MM.1S (cell line): ENCODE measurements at regions not wholly inside any gene's neighbourhood (a gene's known extent, or its start where the extent isn't known, plus 50 kb on each side); places are given as distances from the start of the nearest gene placed in this dataset.

Experiments used
- DNase-seq: peaks from one replicate; pipeline ENCODE4 v3.0.0-alpha.2; 2015
- H2AFZ ChIP-seq: fragments of 300-600 bp; sonication (generic); 2 replicates; pipeline ENCODE4 v1.6.0; 2016; ENCODE audit warnings: antibody characterized with exemption, low read length
- H3F3A ChIP-seq: fragments of 300-600 bp; sonication (generic); 2 replicates; pipeline ENCODE4 v1.6.1; 2016; ENCODE audit warnings: mild to moderate bottlenecking, antibody characterized with exemption, low read length, moderate library complexity, mixed read lengths; ENCODE audit not compliant: insufficient read depth
- H3K27ac ChIP-seq: fragments of 300-600 bp; sonication (generic); 2 replicates; pipeline ENCODE4 v1.5.1; 2016; ENCODE audit warnings: mild to moderate bottlenecking, low read length
- H3K27me3 ChIP-seq: fragments of 300-600 bp; sonication (generic); replicated peaks from 2 replicates; pipeline ENCODE4 v1.6.0; 2016; ENCODE audit warnings: low read length; ENCODE audit not compliant: insufficient read depth
- H3K36me3 ChIP-seq: fragments of 300-600 bp; sonication (generic); replicated peaks from 2 replicates; pipeline ENCODE4 v1.6.1; 2016; ENCODE audit warnings: mild to moderate bottlenecking, low read length, mixed read lengths; ENCODE audit not compliant: insufficient read depth
- H3K4me1 ChIP-seq: fragments of 300-600 bp; sonication (generic); 2 replicates; pipeline ENCODE4 v1.6.1; 2016; ENCODE audit warnings: low read length, mixed read lengths
- H3K4me2 ChIP-seq: fragments of 300-600 bp; sonication (generic); 2 replicates; pipeline ENCODE4 v1.6.0; 2016; ENCODE audit warnings: low read depth, low read length
- H3K4me3 ChIP-seq: fragments of 300-600 bp; sonication (generic); 2 replicates; pipeline ENCODE4 v1.5.1; 2016; ENCODE audit warnings: low read length, mixed read lengths
- H3K79me2 ChIP-seq: fragments of 300-600 bp; sonication (generic); 2 replicates; pipeline ENCODE4 v1.6.1; 2016; ENCODE audit warnings: mixed run types, low read length, mixed read lengths
- H3K9ac ChIP-seq: fragments of 300-600 bp; sonication (generic); 2 replicates; pipeline ENCODE4 v1.6.1; 2016; ENCODE audit warnings: low read length, mixed read lengths
- H3K9me2 ChIP-seq: fragments of 300-600 bp; sonication (generic); replicated peaks from 2 replicates; pipeline ENCODE4 v1.6.1; 2016; ENCODE audit warnings: mild to moderate bottlenecking, low read length, mixed read lengths; ENCODE audit not compliant: insufficient read depth
- H3K9me3 ChIP-seq: fragments of 300-600 bp; sonication (generic); replicated peaks from 2 replicates; pipeline ENCODE4 v1.6.1; 2016; ENCODE audit warnings: mild to moderate bottlenecking, low read length, mixed read lengths; ENCODE audit not compliant: insufficient read depth
- H4K20me1 ChIP-seq: fragments of 300-600 bp; sonication (generic); 2 replicates; pipeline ENCODE4 v1.6.1; 2016; ENCODE audit warnings: mild to moderate bottlenecking, low read length, moderate library complexity, mixed read lengths; ENCODE audit not compliant: insufficient read depth
- EZH2 ChIP-seq: fragments of 300-600 bp; sonication (generic); optimal IDR thresholded peaks from 2 replicates; pipeline ENCODE3; 2017; ENCODE audit warnings: low read depth, mild to moderate bottlenecking, antibody characterized with exemption, low read length, mixed read lengths
- EZH2phosphoT487 ChIP-seq: fragments of 300-600 bp; sonication (generic); IDR thresholded peaks from 2 replicates; pipeline ENCODE4 v1.6.1; 2018; ENCODE audit warnings: antibody characterized with exemption, low read length
- TF ChIP-seq, protein P1 (sequence below): fragments of 300-600 bp; sonication (generic); IDR thresholded peaks from 2 replicates; pipeline ENCODE4 v1.5.1; 2016; ENCODE audit warnings: antibody characterized with exemption, low read length, mixed read lengths

DNA sequence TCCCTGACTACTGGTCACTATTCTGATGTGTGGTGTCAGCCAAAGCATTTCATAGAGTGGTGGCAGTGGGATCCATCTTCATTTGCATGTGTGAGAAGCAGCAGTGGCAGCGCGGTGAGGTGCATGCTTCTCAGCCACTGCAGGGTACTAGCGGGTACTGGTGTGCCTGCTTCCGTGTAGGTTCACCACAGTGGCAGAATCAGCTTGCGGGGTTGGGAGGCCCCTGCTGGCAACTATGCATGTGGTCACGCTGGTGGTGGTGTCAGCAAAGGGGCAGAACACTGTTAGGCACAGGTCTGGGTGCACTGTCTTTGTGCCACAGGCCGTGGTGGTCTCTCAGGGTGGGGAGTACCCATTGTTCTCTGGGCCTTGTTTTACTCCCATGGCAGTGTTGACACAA lies 286.4 kb upstream of the TENM4 start:
- H4K20me1 ChIP-seq, result no peaks in the 10 kb centered on the region
- H3K4me2 ChIP-seq, result no peak overlapping the region
- H3K36me3 ChIP-seq, result no peaks in the 10 kb centered on the region
- H3K4me1 ChIP-seq, result no peaks in the 10 kb centered on the region
- no peak overlapping the region for H3K4me3 ChIP-seq
- TF ChIP-seq EZH2, result no peak
- TF ChIP-seq EZH2phosphoT487, result no peak
- TF ChIP-seq, protein P1, sequence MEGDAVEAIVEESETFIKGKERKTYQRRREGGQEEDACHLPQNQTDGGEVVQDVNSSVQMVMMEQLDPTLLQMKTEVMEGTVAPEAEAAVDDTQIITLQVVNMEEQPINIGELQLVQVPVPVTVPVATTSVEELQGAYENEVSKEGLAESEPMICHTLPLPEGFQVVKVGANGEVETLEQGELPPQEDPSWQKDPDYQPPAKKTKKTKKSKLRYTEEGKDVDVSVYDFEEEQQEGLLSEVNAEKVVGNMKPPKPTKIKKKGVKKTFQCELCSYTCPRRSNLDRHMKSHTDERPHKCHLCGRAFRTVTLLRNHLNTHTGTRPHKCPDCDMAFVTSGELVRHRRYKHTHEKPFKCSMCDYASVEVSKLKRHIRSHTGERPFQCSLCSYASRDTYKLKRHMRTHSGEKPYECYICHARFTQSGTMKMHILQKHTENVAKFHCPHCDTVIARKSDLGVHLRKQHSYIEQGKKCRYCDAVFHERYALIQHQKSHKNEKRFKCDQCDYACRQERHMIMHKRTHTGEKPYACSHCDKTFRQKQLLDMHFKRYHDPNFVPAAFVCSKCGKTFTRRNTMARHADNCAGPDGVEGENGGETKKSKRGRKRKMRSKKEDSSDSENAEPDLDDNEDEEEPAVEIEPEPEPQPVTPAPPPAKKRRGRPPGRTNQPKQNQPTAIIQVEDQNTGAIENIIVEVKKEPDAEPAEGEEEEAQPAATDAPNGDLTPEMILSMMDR, result no peak
- no peak overlapping the region for H2AFZ ChIP-seq
- H3K9me2 ChIP-seq, result no peaks in the 10 kb centered on the region
- no peak for DNase-seq
- H3K27me3 ChIP-seq, result no peaks in the 10 kb centered on the region
- no peak overlapping the region for H3K9ac ChIP-seq
- H3K27ac ChIP-seq, result no peak overlapping the region
- H3F3A ChIP-seq, result no peaks in the 10 kb centered on the region
- H3K9me3 ChIP-seq, result no peaks in the 10 kb centered on the region
- no peaks in the 10 kb centered on the region for H3K79me2 ChIP-seq

DNA sequence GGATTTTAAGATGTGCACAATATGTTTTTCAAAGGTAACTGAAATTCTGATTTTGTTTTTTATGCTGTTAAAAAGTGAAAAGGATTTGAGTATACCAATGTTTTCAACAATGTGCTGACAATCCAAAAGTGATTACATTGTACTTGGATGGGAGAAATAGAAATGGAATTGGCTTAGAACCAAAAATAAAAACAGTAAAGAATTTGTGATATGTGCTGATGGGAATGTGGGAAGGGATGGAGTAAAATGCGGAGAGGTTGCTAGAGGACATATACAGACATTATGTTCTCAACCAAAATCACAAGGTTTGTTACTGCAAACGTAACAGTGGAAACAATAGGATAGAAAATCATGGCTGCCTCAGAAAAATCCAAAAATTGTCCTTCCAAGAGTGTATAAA lies 279.3 kb upstream of the TENM4 start:
- no peaks in the 10 kb centered on the region for H3K36me3 ChIP-seq
- H4K20me1 ChIP-seq, result no peaks in the 10 kb centered on the region
- no peaks in the 10 kb centered on the region for H3K9me2 ChIP-seq
- no peaks in the 10 kb centered on the region for H3K4me1 ChIP-seq
- no peaks in the 10 kb centered on the region for H3K9me3 ChIP-seq
- H3F3A ChIP-seq, result no peaks in the 10 kb centered on the region
- H3K79me2 ChIP-seq, result no peaks in the 10 kb centered on the region
- H3K27me3 ChIP-seq, result no peaks in the 10 kb centered on the region
- H3K4me2 ChIP-seq, result no peak overlapping the region
- H2AFZ ChIP-seq, result no peak overlapping the region
- no peak overlapping the region for H3K27ac ChIP-seq
- no peak overlapping the region for H3K9ac ChIP-seq
- no peak overlapping the region for H3K4me3 ChIP-seq
- TF ChIP-seq, protein P1, result no peak
- TF ChIP-seq EZH2, result no peak
- TF ChIP-seq EZH2phosphoT487, result no peak
- no peak for DNase-seq

DNA sequence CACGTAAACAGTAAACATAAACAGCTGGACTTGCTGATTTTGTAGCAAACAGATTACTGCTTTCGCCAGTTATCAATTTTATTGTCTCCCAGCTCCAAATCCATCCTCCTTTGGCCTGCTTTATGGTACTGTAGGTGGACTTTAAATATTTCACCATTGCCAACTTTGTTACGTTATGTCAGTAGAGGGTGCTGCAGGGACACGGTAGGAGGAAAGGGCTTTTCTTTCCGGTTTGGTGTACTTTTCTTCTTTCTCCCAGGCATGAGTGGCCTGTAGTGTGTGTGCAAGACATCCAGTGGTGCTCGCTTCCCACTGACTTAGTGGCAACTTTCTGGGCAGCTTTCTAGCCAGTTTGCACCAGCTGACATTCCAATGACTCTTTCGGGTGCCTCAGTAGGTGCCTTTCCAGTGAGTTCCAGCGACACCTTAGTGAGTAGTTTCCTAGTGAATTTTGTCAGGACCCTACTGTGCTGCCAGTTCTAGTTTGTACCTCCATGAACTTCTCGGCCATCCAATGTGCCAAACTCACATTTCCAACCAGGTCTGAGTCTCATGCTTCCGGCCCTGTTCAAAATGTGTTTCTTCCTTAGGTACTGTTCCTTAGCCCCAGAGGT lies 267.6 kb upstream of the TENM4 start:
- H3K4me2 ChIP-seq, result no peak overlapping the region
- H3K79me2 ChIP-seq, result no peaks in the 10 kb centered on the region
- no peaks in the 10 kb centered on the region for H3K27me3 ChIP-seq
- H3K27ac ChIP-seq, result no peak overlapping the region
- no peak overlapping the region; the same call in 1 of the 2 replicates for H2AFZ ChIP-seq
- no peaks in the 10 kb centered on the region for H4K20me1 ChIP-seq
- no peaks in the 10 kb centered on the region for H3K9me2 ChIP-seq
- H3K4me3 ChIP-seq, result no peak overlapping the region
- H3K36me3 ChIP-seq, result no peaks in the 10 kb centered on the region
- TF ChIP-seq EZH2phosphoT487, result no peak
- TF ChIP-seq, protein P1, result peak; percentile 75
- H3K9me3 ChIP-seq, result no peaks in the 10 kb centered on the region
- H3K4me1 ChIP-seq, result no peaks in the 10 kb centered on the region
- no peaks in the 10 kb centered on the region for H3F3A ChIP-seq
- no peak overlapping the region for H3K9ac ChIP-seq
- peak; percentile 61 for DNase-seq
